Left cardiac atrium (tissue), 4 donors: ENCODE measurements at regions not wholly inside any gene's neighbourhood (a gene's known extent, or its start where the extent isn't known, plus 50 kb on each side); places are given as distances from the start of the nearest gene placed in this dataset.
"Not testable (repeated sequence)": the region's sequence is repeated elsewhere in the genome, so short reads cannot be mapped to it uniquely, and the experiment has no call there.

Source experiments
- ATAC-seq, 2 donors: fragments of 200-7000 bp; cut with Tn5 transposase; one replicate each; pipeline ENCODE4 v1.9.1; 2020; ENCODE audit warnings: mild to moderate bottlenecking in 2 of 2, moderate library complexity in 2 of 2
- DNase-seq: peaks from one replicate; pipeline ENCODE4 v3.0.0-alpha.2; 2020
- intact Hi-C, 2 donors: fragments of 100-400 bp; cut with DNase I; formaldehyde crosslinking; loops; one replicate each; pipeline versions ENCODE4 v1.14.1 to v1.15.1; 2022 to 2023
- donor health status: DM: no; HTN: yes; CAD: no.
- donor health status: DM: no; HTN: yes; CAD: no; lungs with severe emphysema.
- donor health status: DM: yes; HTN: yes; CAD: no.
- donor health status: Dilated cardiomyopathy.

GRCh38 chr1:43021547-43022474, 63.1 kb upstream of the SLC2A1 start:
- no peak for ATAC-seq

GRCh38 chr1:43019226-43019625, 60.6 kb upstream of the SLC2A1 start:
- DNase-seq (no peak), ATAC-seq (no peak)
- intact Hi-C loops, result no loop called here

More at GRCh38 chr1:43021547-43022474, 63.1 kb upstream of the SLC2A1 start:
- DNase-seq, result no peak
- intact Hi-C loops, result no loop called here

GRCh38 chr1:43018121-43018520, 59.5 kb upstream of the SLC2A1 start:
- ATAC-seq, result no peak
- intact Hi-C loops, result no loop called here
- DNase-seq, result no peak

GRCh38 chr1:43015269-43015668, 56.6 kb upstream of the SLC2A1 start:
- no peak for ATAC-seq
- intact Hi-C loops, result no loop called here
- no peak for DNase-seq

- DNase-seq, ATAC-seq, intact Hi-C loops: not testable (repeated sequence)
Observed at GRCh38 chr1:43014579-43014978, 55.9 kb upstream of the SLC2A1 start.

- intact Hi-C loops, result no loop called here
Observed at GRCh38 chr1:43011020-43011419, 52.4 kb upstream of the SLC2A1 start.

GRCh38 chr1:43009274-43009673, 50.6 kb upstream of the SLC2A1 start:
- intact Hi-C loops, result no loop called here
- no peak for ATAC-seq
- no peak for DNase-seq

More at GRCh38 chr1:43011020-43011419, 52.4 kb upstream of the SLC2A1 start:
- ATAC-seq (no peak), DNase-seq (no peak)

GRCh38 chr1:43008115-43009060, 49.7 kb upstream of the SLC2A1 start:
- DNase-seq, result no peak
- intact Hi-C loops, result no loop called here
- no peak for ATAC-seq
